Panc1 (cell line): ENCODE measurements at regions not wholly inside any gene's neighbourhood (a gene's known extent, or its start where the extent isn't known, plus 50 kb on each side); places are given as distances from the start of the nearest gene placed in this dataset.

Experiments used
- ATAC-seq: fragments of 200-7000 bp; cut with Tn5 transposase; 2 replicates; pipeline ENCODE4 v1.9.1; 2020; ENCODE audit warnings: mild to moderate bottlenecking, moderate library complexity
- BruUV-seq: library from RNA; stranded (reverse); fragments of 400-500 nt; replicated peaks from 2 replicates; lab custom pipeline; 2021; lab: Mats Ljungman, UMichigan
- CTCF ChIA-PET: fragments of 300-600 bp; sonication (Branson Sonifier 250); formaldehyde crosslinking; loops from one replicate; lab custom pipeline; 2022; ENCODE audit warnings: antibody characterized with exemption; lab: Charles Lee
- POLR2A ChIA-PET: fragments of 300-600 bp; sonication (Branson Sonifier 250); formaldehyde crosslinking; loops from one replicate; lab custom pipeline; 2022; ENCODE audit warnings: antibody characterized with exemption; lab: Charles Lee
- DNase-seq: peaks from one replicate; pipeline ENCODE4 v3.0.0-alpha.2; 2010; ENCODE audit warnings: low read depth, low spot score
- H3K27ac ChIP-seq: 2 replicates; pipeline ENCODE4 v1.5.1; 2011; ENCODE audit warnings: mild to moderate bottlenecking, low read length, inconsistent platforms
- H3K27me3 ChIP-seq: fragments of 200-500 bp; sonication (Bioruptor generic); 2 replicates; pipeline ENCODE4 v1.6.0; 2014; ENCODE audit warnings: low read length, inconsistent platforms; ENCODE audit not compliant: control insufficient read depth, insufficient read depth
- H3K36me3 ChIP-seq: fragments of 200-500 bp; sonication (Bioruptor generic); 2 replicates; pipeline ENCODE4 v1.5.1; 2014; ENCODE audit warnings: inconsistent platforms, mild to moderate bottlenecking, low read length, moderate library complexity; ENCODE audit not compliant: control insufficient read depth, insufficient read depth
- H3K4me1 ChIP-seq: 2 replicates; pipeline ENCODE4 v1.5.1; 2011; ENCODE audit warnings: inconsistent platforms, mild to moderate bottlenecking, low read length, moderate library complexity; ENCODE audit not compliant: control insufficient read depth, insufficient read depth
- H3K4me3 ChIP-seq, 2 experiments: 2 replicates each; pipeline ENCODE4 v1.5.1; 2011 to 2012; ENCODE audit warnings: low read depth in 2 of 2, low read length in 2 of 2, mild to moderate bottlenecking in 2 of 2, inconsistent platforms in 1 of 2, moderate library complexity in 1 of 2
- H3K9me3 ChIP-seq: fragments of 200-500 bp; sonication (Bioruptor generic); 2 replicates; pipeline ENCODE4 v1.5.1; 2014; ENCODE audit warnings: low read depth, mild to moderate bottlenecking, inconsistent platforms, low read length, moderate library complexity; ENCODE audit not compliant: control insufficient read depth, insufficient read depth
- CTCF ChIP-seq: fragments of 450-650 bp; IDR thresholded peaks from 2 replicates; pipeline ENCODE4 v1.5.1; 2017; ENCODE audit warnings: mild to moderate bottlenecking
- POLR2AphosphoS5 ChIP-seq: IDR thresholded peaks from 2 replicates; pipeline ENCODE4 v1.6.1; 2012; ENCODE audit warnings: mild to moderate bottlenecking, low read depth, low read length, moderate library complexity
- REST ChIP-seq, 2 experiments: IDR thresholded peaks; 2 replicates each; pipeline ENCODE4 v1.6.1; 2011 to 2012; ENCODE audit warnings: low read depth in 2 of 2, control low read depth in 1 of 2, low read length in 1 of 2, mild to moderate bottlenecking in 1 of 2, moderate library complexity in 1 of 2; ENCODE audit not compliant: insufficient read depth in 1 of 2
- SIN3A ChIP-seq: IDR thresholded peaks from 2 replicates; pipeline ENCODE4 v1.6.1; 2012; ENCODE audit warnings: low read depth, mild to moderate bottlenecking, low read length, moderate library complexity, borderline replicate concordance; ENCODE audit not compliant: insufficient read depth
- TCF7L2 ChIP-seq: IDR thresholded peaks from 2 replicates; pipeline ENCODE4 v1.6.1; 2011; ENCODE audit warnings: mild to moderate bottlenecking, low read depth, low read length, inconsistent platforms
- in situ Hi-C: cut with HindIII; loops from 2 replicates; pipeline ENCODE4 v1.10.0; 2016; ENCODE audit warnings: low sequenced_read_pairs, low pct_unique_long_range_greater_than_20kb
- intact Hi-C: fragments of 100-400 bp; cut with micrococcal nuclease; formaldehyde crosslinking; loops from one replicate; pipeline ENCODE4 v1.10.0; 2022; ENCODE audit not compliant: unreplicated experiment

GRCh38 chr15:79527821-79528220, 95.7 kb downstream of the MINAR1 start:
- TF ChIP-seq CTCF (no peak), TCF7L2 (no peak), SIN3A (no peak), POLR2AphosphoS5 (no peak), REST (IDR thresholded peaks at IDR 0.05; ENCODE audit: insufficient read depth in 1 of 2, low read depth in 2 of 2, low read length in 1 of 2) (no peak)
- Histone ChIP-seq H3K36me3 (no peaks in the 10 kb centered on the region), H3K27me3 (peaks cover 10% of the 10 kb centered on the region; the same call in 1 of the 2 replicates), H3K4me3 (no peak overlapping the region), H3K4me1 (no peaks in the 10 kb centered on the region), H3K27ac (no peak overlapping the region), H3K9me3 (no peaks in the 10 kb centered on the region)
- intact Hi-C loops (no loop called here), in situ Hi-C loops (no loop called here)
- BruUV-seq: no TSS peak
- ChIA-PET CTCF (no interaction called here), POLR2A (no interaction called here)
- DNase-seq (no peak), ATAC-seq (no peak)

GRCh38 chr15:79529157-79529785, 97.1 kb downstream of the MINAR1 start:
- Histone ChIP-seq H3K36me3 (no peaks in the 10 kb centered on the region), H3K9me3 (no peaks in the 10 kb centered on the region), H3K4me1 (no peaks in the 10 kb centered on the region), H3K4me3 (no peak overlapping the region), H3K27ac (no peak overlapping the region), H3K27me3 (peaks cover 10% of the 10 kb centered on the region; the same call in 1 of the 2 replicates)
- no peak for ATAC-seq
- intact Hi-C loops (no loop called here), in situ Hi-C loops (no loop called here)
- no peak for DNase-seq
- no peak for TF ChIP-seq TCF7L2
- TF ChIP-seq SIN3A: no peak
- TF ChIP-seq REST (IDR thresholded peaks at IDR 0.05; ENCODE audit: insufficient read depth in 1 of 2, low read depth in 2 of 2, low read length in 1 of 2): no peak
- TF ChIP-seq POLR2AphosphoS5: no peak
- TF ChIP-seq CTCF: no peak
- CTCF ChIA-PET: no interaction called here
- no TSS peak for BruUV-seq
- POLR2A ChIA-PET: no interaction called here
